ENCODE measurements at regions not wholly inside any gene's neighbourhood (a gene's known extent, or its start where the extent isn't known, plus 50 kb on each side); places are given as distances from the start of the nearest gene placed in this dataset.

DNA sequence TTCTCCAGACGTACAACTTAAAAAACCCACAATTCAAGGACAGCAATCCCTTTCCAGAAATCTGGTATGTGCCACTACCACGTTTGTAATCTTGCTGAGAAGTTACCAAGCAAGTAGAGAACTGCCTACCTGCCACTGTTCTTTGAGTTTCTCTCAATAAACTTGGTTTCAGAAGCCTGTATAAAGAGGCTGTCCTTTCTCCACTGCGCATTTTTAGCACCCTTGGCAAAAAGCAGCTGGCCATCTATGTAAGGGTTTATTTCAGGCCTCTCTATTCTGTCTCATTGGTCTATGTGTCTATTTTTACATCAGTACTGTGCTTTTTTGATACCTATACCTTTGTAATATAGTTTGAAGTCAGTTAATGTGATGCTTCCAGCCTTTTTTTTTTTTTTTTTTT is 665.1 kb upstream of the BRINP3 start:
- Histone ChIP-seq H3K9me3 (ENCODE audit: control insufficient read depth, insufficient read depth, low read length) (no peaks in the 10 kb centered on the region), H3K79me1 (ENCODE audit: low read depth in 1 of 2, low read length in 2 of 2) (no peaks in the 10 kb centered on the region)

More for the DNA sequence above, 665.1 kb upstream of the BRINP3 start:
- Histone ChIP-seq H2AK9ac (replicated peaks; ENCODE audit: low read depth, low read length, poor library complexity) (no peak overlapping the region), H2AK5ac (ENCODE audit: low read depth, low read length) (no peak overlapping the region), H3K14ac (replicated peaks; ENCODE audit: low read depth, low read length) (no peak overlapping the region), H3K36me3 (ENCODE audit: control insufficient read depth, insufficient read depth, low read length) (no peaks in the 10 kb centered on the region), H3K9ac (ENCODE audit: low read depth, low read length) (no peak overlapping the region), H3K18ac (ENCODE audit: low read depth, low read length) (no peak overlapping the region), H2BK20ac (ENCODE audit: low read depth, low read length) (no peak overlapping the region), H3K4ac (ENCODE audit: low read depth, low read length) (no peak overlapping the region), H3K4me3 (ENCODE audit: insufficient read depth, low read depth, low read length) (no peak overlapping the region), H4K8ac (ENCODE audit: low read depth in 2 of 2, low read length in 2 of 2) (no peak overlapping the region), H2BK120ac (ENCODE audit: low read depth, low read length) (no peak overlapping the region), H3K56ac (ENCODE audit: extremely low read depth, insufficient read depth, low read length) (no peak overlapping the region), H3K23ac (ENCODE audit: low read depth, low read length) (no peak overlapping the region), H2BK5ac (ENCODE audit: low read depth, low read length, poor library complexity, severe bottlenecking) (no peak overlapping the region), H4K5ac (ENCODE audit: low read depth, low read length) (no peak overlapping the region), H2AFZ (replicated peaks; ENCODE audit: low read length, poor library complexity) (no peak overlapping the region), H4K20me1 (ENCODE audit: insufficient read depth, low read length) (no peaks in the 10 kb centered on the region), H2BK15ac (ENCODE audit: low read depth, low read length) (no peak overlapping the region), H3K9me1 (ENCODE audit: insufficient read depth, low read length) (no peaks in the 10 kb centered on the region), H4K91ac (ENCODE audit: insufficient read depth, low read depth, low read length) (no peak overlapping the region), H3K4me1 (ENCODE audit: control insufficient read depth, insufficient read depth, low read length) (no peaks in the 10 kb centered on the region), H3K27me3 (ENCODE audit: control insufficient read depth, insufficient read depth, low read length) (no peaks in the 10 kb centered on the region), H3K27ac (ENCODE audit: insufficient read depth, low read length) (no peak overlapping the region), H3K4me2 (ENCODE audit: low read depth, low read length) (no peak overlapping the region)
- intact Hi-C loops (cut with micrococcal nuclease): no loop called here
- no peak for ATAC-seq (ENCODE audit: low read depth)
- no TSS peak for BruUV-seq (replicated peaks)
- in situ Hi-C loops (cut with MboI; ENCODE audit: low sequenced_read_pairs): no loop called here
- CTCF ChIA-PET: interaction anchor here (0.6 kb wide), 2 partner anchors 569 to 1526 kb away, joined by 3 read pairs; no protein-coding TSS in a partner anchor
- DNase-seq: no peak
- WGBS, 2 experiments (ENCODE audit: extremely low coverage in 2 of 2, insufficient read length in 1 of 2): no CpG with 5 or more reads among the region's 3 CpGs
- POLR2A ChIA-PET (ENCODE audit: unreplicated experiment): no interaction called here
- TF ChIP-seq RCOR1 (IDR thresholded peaks at IDR 0.05; ENCODE audit: insufficient replicate concordance, low read length): no peak
- TF ChIP-seq BHLHE40 (IDR thresholded peaks at IDR 0.05; ENCODE audit: low read depth, low read length): no peak
- no peak for TF ChIP-seq POLR2A (IDR thresholded peaks at IDR 0.05; ENCODE audit: low read depth, low read length)
- TF ChIP-seq ELK1 (IDR thresholded peaks at IDR 0.05; ENCODE audit: borderline replicate concordance, low read depth, low read length): no peak
- no peak for TF ChIP-seq CTCF (conservative IDR thresholded peaks at IDR 0.05; ENCODE audit: low read depth, low read length)
- TF ChIP-seq FOS (IDR thresholded peaks at IDR 0.05; ENCODE audit: low read depth, low read length): no peak
- TF ChIP-seq, protein P1, sequence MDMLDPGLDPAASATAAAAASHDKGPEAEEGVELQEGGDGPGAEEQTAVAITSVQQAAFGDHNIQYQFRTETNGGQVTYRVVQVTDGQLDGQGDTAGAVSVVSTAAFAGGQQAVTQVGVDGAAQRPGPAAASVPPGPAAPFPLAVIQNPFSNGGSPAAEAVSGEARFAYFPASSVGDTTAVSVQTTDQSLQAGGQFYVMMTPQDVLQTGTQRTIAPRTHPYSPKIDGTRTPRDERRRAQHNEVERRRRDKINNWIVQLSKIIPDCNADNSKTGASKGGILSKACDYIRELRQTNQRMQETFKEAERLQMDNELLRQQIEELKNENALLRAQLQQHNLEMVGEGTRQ (IDR thresholded peaks at IDR 0.05; ENCODE audit: low read depth, low read length): no peak
- TF ChIP-seq MAZ (IDR thresholded peaks at IDR 0.05; ENCODE audit: borderline replicate concordance, low read depth, low read length): no peak
- no peak for TF ChIP-seq CEBPB (IDR thresholded peaks at IDR 0.05; ENCODE audit: low read depth, low read length)
- TF ChIP-seq CHD1 (IDR thresholded peaks at IDR 0.05; ENCODE audit: low read depth, low read length): no peak
- TF ChIP-seq NFE2L2 (IDR thresholded peaks at IDR 0.05; ENCODE audit: low read depth, low read length): no peak
- TF ChIP-seq RFX5 (IDR thresholded peaks at IDR 0.05; ENCODE audit: low read depth, low read length): no peak
- TF ChIP-seq SMC3 (IDR thresholded peaks at IDR 0.05; ENCODE audit: low read depth, low read length): no peak
- no peak for TF ChIP-seq MAFK (IDR thresholded peaks at IDR 0.05; ENCODE audit: low read depth, low read length)
- TF ChIP-seq MXI1 (IDR thresholded peaks at IDR 0.05; ENCODE audit: borderline replicate concordance, low read depth, low read length): no peak
- no peak for TF ChIP-seq RAD21 (IDR thresholded peaks at IDR 0.05; ENCODE audit: low read length)
- dilution Hi-C loops (cut with HindIII; ENCODE audit: low sequenced_read_pairs, unreplicated experiment): no loop called here

Measured in IMR-90 (cell line).